ENCODE measurements at regions not wholly inside any gene's neighbourhood (a gene's known extent, or its start where the extent isn't known, plus 50 kb on each side); places are given as distances from the start of the nearest gene placed in this dataset.

GRCh38 chr1:201594575-201595245 lies 55.8 kb downstream of the NAV1 start:
- Mint-ChIP-seq H3K27ac (ENCODE audit: unreplicated experiment) (no peak overlapping the region), H3K4me1 (ENCODE audit: unreplicated experiment) (peaks cover 74% of the 10 kb centered on the region), H3K4me3 (ENCODE audit: unreplicated experiment) (no peak overlapping the region), H3K36me3 (ENCODE audit: low read depth, unreplicated experiment) (peaks cover 20% of the 10 kb centered on the region), H3K9me3 (ENCODE audit: unreplicated experiment) (no peaks in the 10 kb centered on the region), H3K27me3 (ENCODE audit: unreplicated experiment) (peaks cover 15% of the 10 kb centered on the region)
- TF ChIP-seq CTCF (IDR thresholded peaks at IDR 0.05; ENCODE audit: unreplicated experiment) = no peak
- DNase-seq (ENCODE audit: low spot score) = peak; percentile 61

GRCh38 chr1:201595381-201595780 lies 56.5 kb downstream of the NAV1 start:
- Mint-ChIP-seq H3K27me3 (ENCODE audit: unreplicated experiment) (peaks cover 15% of the 10 kb centered on the region), H3K4me3 (ENCODE audit: unreplicated experiment) (peak overlapping the region; percentile 65), H3K9me3 (ENCODE audit: unreplicated experiment) (no peaks in the 10 kb centered on the region), H3K36me3 (ENCODE audit: low read depth, unreplicated experiment) (peaks cover 17% of the 10 kb centered on the region), H3K27ac (ENCODE audit: unreplicated experiment) (no peak overlapping the region), H3K4me1 (ENCODE audit: unreplicated experiment) (peaks cover 77% of the 10 kb centered on the region)
- DNase-seq (ENCODE audit: low spot score) = no peak
- no peak for TF ChIP-seq CTCF (IDR thresholded peaks at IDR 0.05; ENCODE audit: unreplicated experiment)

- Mint-ChIP-seq H3K27me3 (ENCODE audit: unreplicated experiment) (peaks cover 15% of the 10 kb centered on the region), H3K4me3 (ENCODE audit: unreplicated experiment) (no peak overlapping the region), H3K27ac (ENCODE audit: unreplicated experiment) (peak overlapping the region; percentile 94), H3K9me3 (ENCODE audit: unreplicated experiment) (no peaks in the 10 kb centered on the region), H3K36me3 (ENCODE audit: low read depth, unreplicated experiment) (peaks cover 17% of the 10 kb centered on the region), H3K4me1 (ENCODE audit: unreplicated experiment) (peaks cover 76% of the 10 kb centered on the region)
- no peak for TF ChIP-seq CTCF (IDR thresholded peaks at IDR 0.05; ENCODE audit: unreplicated experiment)
- DNase-seq (ENCODE audit: low spot score) = no peak
These were observed 57.4 kb downstream of the NAV1 start for GRCh38 chr1:201596101-201596868.

GRCh38 chr1:201597551-201598230 lies 58.8 kb downstream of the NAV1 start:
- H3K4me3 Mint-ChIP-seq (ENCODE audit: unreplicated experiment) = peak overlapping the region; percentile 7
- H3K27me3 Mint-ChIP-seq (ENCODE audit: unreplicated experiment) = peaks cover 11% of the 10 kb centered on the region
- H3K27ac Mint-ChIP-seq (ENCODE audit: unreplicated experiment) = peak overlapping the region; percentile 94
- H3K9me3 Mint-ChIP-seq (ENCODE audit: unreplicated experiment) = no peaks in the 10 kb centered on the region
- no peak for TF ChIP-seq CTCF (IDR thresholded peaks at IDR 0.05; ENCODE audit: unreplicated experiment)
- DNase-seq (ENCODE audit: low spot score) = peak; percentile 69
- H3K4me1 Mint-ChIP-seq (ENCODE audit: unreplicated experiment) = peaks cover 66% of the 10 kb centered on the region
- peaks cover 10% of the 10 kb centered on the region for H3K36me3 Mint-ChIP-seq (ENCODE audit: low read depth, unreplicated experiment)
